HEK293 (cell line): ENCODE measurements at regions not wholly inside any gene's neighbourhood (a gene's known extent, or its start where the extent isn't known, plus 50 kb on each side); places are given as distances from the start of the nearest gene placed in this dataset.

Experiments used
- CTCF ChIA-PET: fragments of 350-600 bp; formaldehyde crosslinking; extraction: SDS; loops from one replicate; lab custom pipeline; 2021; ENCODE audit warnings: antibody characterized with exemption; lab: Yijun Ruan, JAX
- POLR2A ChIA-PET: fragments of 300-600 bp; formaldehyde crosslinking; extraction: SDS; loops from one replicate; lab custom pipeline; 2020; ENCODE audit warnings: antibody characterized with exemption, inconsistent platforms; lab: Yijun Ruan, JAX
- H3K27ac ChIP-seq: fragments of 200-500 bp; sonication (Bioruptor generic); 2 replicates; pipeline ENCODE4 v1.5.1; 2014; ENCODE audit warnings: low read depth, low read length, control low read depth, inconsistent platforms; ENCODE audit errors: extremely low read depth
- H3K36me3 ChIP-seq, 2 experiments: fragments of 200-500 bp in 1 of 2; sonication (Bioruptor generic) in 1 of 2; 1 replicate in 1 of 2; 2 replicates in 1 of 2; pipeline ENCODE4 v1.5.1; 2014 to 2017; ENCODE audit warnings: inconsistent platforms in 2 of 2, low read length in 2 of 2; ENCODE audit not compliant: control insufficient read depth in 2 of 2, insufficient read depth in 1 of 2
- H3K4me1 ChIP-seq: fragments of 200-500 bp; sonication (Bioruptor generic); 2 replicates; pipeline ENCODE4 v1.5.1; 2014; ENCODE audit warnings: mild to moderate bottlenecking, low read length, inconsistent platforms; ENCODE audit not compliant: control insufficient read depth, insufficient read depth
- H3K4me3 ChIP-seq: 2 replicates; pipeline ENCODE4 v1.5.1; 2011; ENCODE audit warnings: low read depth, mild to moderate bottlenecking, control low read depth, low read length, moderate library complexity
- H3K9me3 ChIP-seq: fragments of 200-500 bp; sonication (Bioruptor generic); 2 replicates; pipeline ENCODE4 v1.5.1; 2014; ENCODE audit warnings: low read depth, low read length, inconsistent platforms; ENCODE audit not compliant: control insufficient read depth, insufficient read depth
- BCL11B ChIP-seq: fragments of 450-650 bp; formaldehyde crosslinking; IDR thresholded peaks from 2 replicates; pipeline ENCODE4 v1.5.1; 2016; ENCODE audit warnings: low read depth, missing biosample characterization, missing genetic modification characterization
- FEZF1 ChIP-seq: fragments of 450-650 bp; formaldehyde crosslinking; IDR thresholded peaks from 2 replicates; pipeline ENCODE4 v1.5.1; 2016; ENCODE audit warnings: missing biosample characterization, missing genetic modification characterization
- PRDM1 ChIP-seq: fragments of 450-650 bp; formaldehyde crosslinking; IDR thresholded peaks from 2 replicates; pipeline ENCODE4; 2016; ENCODE audit warnings: missing biosample characterization, missing genetic modification characterization
- PRDM6 ChIP-seq: fragments of 450-650 bp; formaldehyde crosslinking; IDR thresholded peaks from 2 replicates; pipeline ENCODE4 v1.5.1; 2017; ENCODE audit warnings: missing biosample characterization, missing genetic modification characterization
- REST ChIP-seq: fragments of 450-650 bp; formaldehyde crosslinking; IDR thresholded peaks from 2 replicates; pipeline ENCODE4 v1.5.1; 2016; ENCODE audit warnings: missing biosample characterization, missing genetic modification characterization
- SCRT2 ChIP-seq: fragments of 450-650 bp; formaldehyde crosslinking; IDR thresholded peaks from 2 replicates; pipeline ENCODE4 v1.5.1; 2016; ENCODE audit warnings: missing biosample characterization, missing genetic modification characterization
- WT1 ChIP-seq: fragments of 450-650 bp; formaldehyde crosslinking; IDR thresholded peaks from 2 replicates; pipeline ENCODE4 v1.5.1; 2016; ENCODE audit warnings: missing biosample characterization, missing genetic modification characterization
- ZBTB17 ChIP-seq: fragments of 450-650 bp; formaldehyde crosslinking; IDR thresholded peaks from 2 replicates; pipeline ENCODE4 v1.5.1; 2016; ENCODE audit warnings: missing biosample characterization, missing genetic modification characterization
- ZNF16 ChIP-seq: fragments of 450-650 bp; formaldehyde crosslinking; IDR thresholded peaks from 2 replicates; pipeline ENCODE4 v1.5.1; 2016; ENCODE audit warnings: low read depth, missing biosample characterization, missing genetic modification characterization
- ZNF221 ChIP-seq: fragments of 450-650 bp; formaldehyde crosslinking; IDR thresholded peaks from 2 replicates; pipeline ENCODE4 v1.5.1; 2017; ENCODE audit warnings: missing biosample characterization, missing genetic modification characterization, borderline replicate concordance
- ZNF449 ChIP-seq: fragments of 450-650 bp; formaldehyde crosslinking; IDR thresholded peaks from 2 replicates; pipeline ENCODE4 v1.5.1; 2017; ENCODE audit warnings: missing biosample characterization, mild to moderate bottlenecking, missing genetic modification characterization, moderate library complexity
- ZNF488 ChIP-seq: fragments of 450-650 bp; formaldehyde crosslinking; IDR thresholded peaks from 2 replicates; pipeline ENCODE4 v1.5.1; 2016; ENCODE audit warnings: missing biosample characterization, missing genetic modification characterization
- ZNF518A ChIP-seq: fragments of 450-650 bp; formaldehyde crosslinking; conservative IDR thresholded peaks from 2 replicates; pipeline ENCODE4 v1.5.1; 2016; ENCODE audit warnings: low read depth, missing biosample characterization, missing genetic modification characterization
- ZNF529 ChIP-seq: fragments of 450-650 bp; formaldehyde crosslinking; IDR thresholded peaks from 2 replicates; pipeline ENCODE4 v1.5.1; 2017; ENCODE audit warnings: missing genetic modification characterization, missing biosample characterization; ENCODE audit not compliant: insufficient replicate concordance
- ZNF549 ChIP-seq: fragments of 450-650 bp; IDR thresholded peaks from 2 replicates; pipeline ENCODE4 v1.5.1; 2018; ENCODE audit warnings: missing biosample characterization, missing genetic modification characterization, mild to moderate bottlenecking, inconsistent platforms, moderate library complexity
- ZNF626 ChIP-seq: fragments of 450-650 bp; sonication (Bioruptor Pico); formaldehyde crosslinking; IDR thresholded peaks from 2 replicates; pipeline ENCODE4 v1.5.1; 2018; ENCODE audit warnings: missing biosample characterization, missing genetic modification characterization, inconsistent platforms
- ZNF660 ChIP-seq: fragments of 450-650 bp; IDR thresholded peaks from 2 replicates; pipeline ENCODE4 v1.5.1; 2018; ENCODE audit warnings: missing biosample characterization, mild to moderate bottlenecking, missing genetic modification characterization
- ZNF677 ChIP-seq: fragments of 450-650 bp; IDR thresholded peaks from 2 replicates; pipeline ENCODE4 v1.5.0; 2018; ENCODE audit warnings: missing biosample characterization, mild to moderate bottlenecking, missing genetic modification characterization, moderate library complexity
- ZNF792 ChIP-seq: fragments of 450-650 bp; formaldehyde crosslinking; IDR thresholded peaks from 2 replicates; pipeline ENCODE4 v1.5.1; 2016; ENCODE audit warnings: missing biosample characterization, missing genetic modification characterization
- ZSCAN18 ChIP-seq: fragments of 450-650 bp; formaldehyde crosslinking; IDR thresholded peaks from 2 replicates; pipeline ENCODE4 v1.5.1; 2016; ENCODE audit warnings: missing biosample characterization, missing genetic modification characterization
- ZXDB ChIP-seq: fragments of 450-650 bp; formaldehyde crosslinking; IDR thresholded peaks from 2 replicates; pipeline ENCODE4 v1.5.1; 2016; ENCODE audit warnings: missing biosample characterization, missing genetic modification characterization

- ChIA-PET CTCF (no interaction called here), POLR2A (no interaction called here)
- H3K4me1 ChIP-seq: no peaks in the 10 kb centered on the region
Observed at GRCh38 chr4:17030543-17030942, 132.1 kb upstream of the LDB2 start.

GRCh38 chr4:17029964-17030363 is 131.5 kb upstream of the LDB2 start:
- TF ChIP-seq ZNF221 (tag by site-specific recombination) (no peak), BCL11B (tag by site-specific recombination) (no peak), ZNF792 (tag by site-specific recombination) (no peak), REST (no peak), ZNF529 (tag by site-specific recombination) (no peak), ZNF660 (tag by site-specific recombination) (no peak), SCRT2 (tag by site-specific recombination) (no peak), ZNF518A (tag by site-specific recombination) (no peak), FEZF1 (tag by site-specific recombination) (no peak), ZSCAN18 (tag by site-specific recombination) (no peak), ZNF16 (tag by site-specific recombination) (no peak), ZXDB (no peak), ZNF677 (tag by site-specific recombination) (no peak), PRDM1 (tag by site-specific recombination) (no peak), PRDM6 (no peak)
- POLR2A ChIA-PET: no interaction called here
- no peaks in the 10 kb centered on the region for H3K9me3 ChIP-seq
- CTCF ChIA-PET: no interaction called here
- no peaks in the 10 kb centered on the region for H3K4me1 ChIP-seq
- no peak overlapping the region for H3K27ac ChIP-seq
- H3K36me3 ChIP-seq: no peaks in the 10 kb centered on the region
- H3K4me3 ChIP-seq: no peak overlapping the region

More at GRCh38 chr4:17030543-17030942, 132.1 kb upstream of the LDB2 start:
- Histone ChIP-seq H3K9me3 (no peaks in the 10 kb centered on the region), H3K27ac (no peak overlapping the region), H3K36me3 (no peaks in the 10 kb centered on the region), H3K4me3 (no peak overlapping the region)
- TF ChIP-seq WT1 (tag by site-specific recombination): no peak
- TF ChIP-seq ZNF626: no peak
- no peak for TF ChIP-seq ZNF488 (tag by site-specific recombination)
- no peak for TF ChIP-seq ZNF449 (tag by site-specific recombination)
- no peak for TF ChIP-seq ZNF549 (tag by site-specific recombination)
- TF ChIP-seq ZBTB17 (tag by site-specific recombination): no peak
